B cell (primary cell): ENCODE measurements at regions not wholly inside any gene's neighbourhood (a gene's known extent, or its start where the extent isn't known, plus 50 kb on each side); places are given as distances from the start of the nearest gene placed in this dataset.

Experiments used
- ATAC-seq: fragments of 200-7000 bp; cut with Tn5 transposase; one replicate; pipeline ENCODE4 v1.10.0; 2021; ENCODE audit warnings: low read depth, mild to moderate bottlenecking, moderate number of reproducible peaks, moderate library complexity
- CTCF ChIA-PET: fragments of 350-600 bp; sonication (Branson Sonifier 250); formaldehyde crosslinking; loops from one replicate; lab custom pipeline; 2021; ENCODE audit warnings: antibody characterized with exemption, inconsistent platforms; lab: Charles Lee
- POLR2A ChIA-PET: fragments of 350-600 bp; sonication (Branson Sonifier 250); formaldehyde crosslinking; loops from one replicate; lab custom pipeline; 2021; ENCODE audit warnings: antibody characterized with exemption; lab: Charles Lee
- DNase-seq: peaks from one replicate; pipeline ENCODE4 v3.0.0; 2013
- H2AFZ ChIP-seq: 2 replicates; pipeline ENCODE4 v1.6.1; 2012; ENCODE audit warnings: mild to moderate bottlenecking, low read depth, low read length; ENCODE audit not compliant: insufficient read depth, poor library complexity, severe bottlenecking
- H3K27ac ChIP-seq, 2 donors: 1 replicate in 1 of 2; 2 replicates in 1 of 2; pipeline ENCODE4 v1.5.1; 2012 to 2013; ENCODE audit warnings: low read length in 2 of 2, mild to moderate bottlenecking in 2 of 2, moderate library complexity in 1 of 2
- H3K27me3 ChIP-seq, 4 experiments: fragments of 200-600 bp in 1 of 4; sonication (generic) in 1 of 4; replicated peaks in 1 of 4; 1 replicate in 2 of 4; 2 replicates in 2 of 4; pipeline versions ENCODE4 v1.6.1 to v1.7.0; 2013 to 2016; ENCODE audit warnings: low read length in 3 of 4, mild to moderate bottlenecking in 2 of 4, mixed read lengths in 1 of 4, moderate library complexity in 1 of 4; ENCODE audit not compliant: insufficient read depth in 4 of 4, control insufficient read depth in 3 of 4; ENCODE audit errors: control extremely low read depth in 1 of 4
- H3K36me3 ChIP-seq, 2 experiments: replicated peaks in 1 of 2; 1 replicate in 1 of 2; 2 replicates in 1 of 2; pipeline versions ENCODE4 v1.6.1 to v1.7.1; 2013; ENCODE audit warnings: low read length in 1 of 2; ENCODE audit not compliant: insufficient read depth in 2 of 2, control insufficient read depth in 1 of 2; ENCODE audit errors: control extremely low read depth in 1 of 2, extremely low read depth in 1 of 2
- H3K4me1 ChIP-seq, 2 donors: fragments of 200-600 bp in 1 of 2; sonication (generic) in 1 of 2; 1 replicate in 1 of 2; 2 replicates in 1 of 2; pipeline versions ENCODE4 v1.5.1 to v1.6.1; 2013 to 2017; ENCODE audit warnings: low read length in 2 of 2; ENCODE audit not compliant: control insufficient read depth in 2 of 2, insufficient read depth in 2 of 2
- H3K4me2 ChIP-seq: replicated peaks from 2 replicates; pipeline ENCODE3; 2012; ENCODE audit warnings: mild to moderate bottlenecking, low read depth, low read length; ENCODE audit not compliant: poor library complexity, severe bottlenecking
- H3K4me3 ChIP-seq, 5 experiments: fragments of 200-600 bp in 1 of 5; sonication (generic) in 1 of 5; 1 replicate in 3 of 5; 2 replicates in 2 of 5; pipeline versions ENCODE4 v1.5.1 to v1.7.0; 2011 to 2016; ENCODE audit warnings: low read length in 4 of 5, mild to moderate bottlenecking in 4 of 5, low read depth in 2 of 5, control low read depth in 1 of 5, moderate library complexity in 1 of 5; ENCODE audit not compliant: insufficient read depth in 1 of 5; ENCODE audit errors: control extremely low read depth in 1 of 5, extremely low read depth in 1 of 5
- H3K79me2 ChIP-seq: fragments of 200-600 bp; sonication (generic); one replicate; pipeline ENCODE4 v1.6.0; 2016; ENCODE audit warnings: low read length; ENCODE audit not compliant: control insufficient read depth, insufficient read depth
- H3K9ac ChIP-seq: fragments of 200-600 bp; sonication (generic); 2 replicates; pipeline ENCODE4 v1.6.1; 2017; ENCODE audit warnings: mild to moderate bottlenecking, low read length, moderate library complexity
- H3K9me3 ChIP-seq, 3 donors: one replicate each; pipeline versions ENCODE4 v1.6.1 to v1.7.1; 2013; ENCODE audit warnings: low read length in 2 of 3; ENCODE audit not compliant: control insufficient read depth in 2 of 3, insufficient read depth in 1 of 3; ENCODE audit errors: control extremely low read depth in 1 of 3
- H4K20me1 ChIP-seq: 2 replicates; pipeline ENCODE4 v1.6.0; 2012; ENCODE audit warnings: mild to moderate bottlenecking, low read length; ENCODE audit not compliant: insufficient read depth, control insufficient read depth, poor library complexity, severe bottlenecking
- H3K27ac Mint-ChIP-seq: one replicate; pipeline ENCODE4 v1.8.0; 2021; ENCODE audit warnings: mixed read lengths
- H3K27me3 Mint-ChIP-seq: one replicate; pipeline ENCODE4 v1.8.0; 2021; ENCODE audit warnings: mixed read lengths
- H3K4me1 Mint-ChIP-seq: one replicate; pipeline ENCODE4 v1.8.0; 2021; ENCODE audit warnings: mixed read lengths
- H3K4me3 Mint-ChIP-seq: one replicate; pipeline ENCODE4 v1.8.0; 2021; ENCODE audit warnings: mixed read lengths
- H3K9me3 Mint-ChIP-seq: one replicate; pipeline ENCODE4 v1.8.0; 2022; ENCODE audit warnings: mixed read lengths; ENCODE audit not compliant: insufficient read depth
- CTCF ChIP-seq: fragments of 200-600 bp; IDR thresholded peaks from one replicate; pipeline ENCODE4 v1.8.0; 2022; ENCODE audit warnings: antibody characterized with exemption, mild to moderate bottlenecking
- EZH2 ChIP-seq: IDR thresholded peaks from 2 replicates; pipeline ENCODE4 v1.6.1; 2012; ENCODE audit warnings: borderline replicate concordance, low read depth, mild to moderate bottlenecking, moderate library complexity, low read length; ENCODE audit not compliant: insufficient read depth, poor library complexity, severe bottlenecking
- WGBS: methylation state at CpG from one replicate; pipeline ENCODE4 v1.1.5; 2013; ENCODE audit warnings: missing lambda C conversion rate; ENCODE audit not compliant: insufficient coverage; 5-methylcytosine and 5-hydroxymethylcytosine counted together
- intact Hi-C: fragments of 100-400 bp; cut with micrococcal nuclease; formaldehyde crosslinking; loops from one replicate; pipeline ENCODE4 v1.10.0; 2022

- H3K27ac Mint-ChIP-seq: no peak overlapping the region
- no peak for ATAC-seq
- peaks cover 9% of the 10 kb centered on the region for H3K27me3 Mint-ChIP-seq
- peaks cover 0 to 1% (median 0%) of the 10 kb centered on the region in 3 donors for H3K9me3 ChIP-seq
- no peak overlapping the region for H3K4me2 ChIP-seq
- no peak overlapping the region for H3K27ac ChIP-seq
- H3K4me3 ChIP-seq: no peak overlapping the region
- H3K27me3 ChIP-seq: no peaks in the 10 kb centered on the region
- H3K9me3 Mint-ChIP-seq: no peaks in the 10 kb centered on the region
- H3K4me3 Mint-ChIP-seq: no peak overlapping the region
- H3K36me3 ChIP-seq: no peaks in the 10 kb centered on the region
- DNase-seq: no peak
- TF ChIP-seq EZH2 (no peak), CTCF (no peak)
- CTCF ChIA-PET: no interaction called here
- POLR2A ChIA-PET: no interaction called here
- H3K4me1 ChIP-seq: no peaks in the 10 kb centered on the region
- no peak overlapping the region for H3K9ac ChIP-seq
- no peaks in the 10 kb centered on the region for H3K79me2 ChIP-seq
- intact Hi-C loops: no loop called here
- H4K20me1 ChIP-seq: no peaks in the 10 kb centered on the region
- no CpG with 5 or more reads among the region's 2 CpGs for WGBS
- H3K4me1 Mint-ChIP-seq: no peaks in the 10 kb centered on the region
- H2AFZ ChIP-seq: no peak overlapping the region
These were observed 71.6 kb upstream of the RFX8 start for GRCh38 chr2:101546376-101547058.

- ATAC-seq (no peak), DNase-seq (no peak)
- H3K27ac ChIP-seq: no peak overlapping the region
- H3K27me3 ChIP-seq: no peaks in the 10 kb centered on the region
- TF ChIP-seq CTCF (no peak), EZH2 (no peak)
- H3K9me3 Mint-ChIP-seq: no peaks in the 10 kb centered on the region
- no peak overlapping the region for H2AFZ ChIP-seq
- H3K4me2 ChIP-seq: no peak overlapping the region
- no peak overlapping the region for H3K4me3 Mint-ChIP-seq
- peaks cover 0 to 1% (median 0%) of the 10 kb centered on the region in 3 donors for H3K9me3 ChIP-seq
- no peaks in the 10 kb centered on the region for H4K20me1 ChIP-seq
- H3K27me3 Mint-ChIP-seq: peaks cover 9% of the 10 kb centered on the region
- no peak overlapping the region for H3K4me3 ChIP-seq
- POLR2A ChIA-PET: no interaction called here
- CTCF ChIA-PET: no interaction called here
- no peak overlapping the region for H3K9ac ChIP-seq
- intact Hi-C loops: no loop called here
- H3K36me3 ChIP-seq: no peaks in the 10 kb centered on the region
- H3K4me1 ChIP-seq: no peaks in the 10 kb centered on the region
- no peak overlapping the region for H3K27ac Mint-ChIP-seq
- H3K4me1 Mint-ChIP-seq: no peaks in the 10 kb centered on the region
- no peaks in the 10 kb centered on the region for H3K79me2 ChIP-seq
These were observed 71.0 kb upstream of the RFX8 start for GRCh38 chr2:101545950-101546349.
